Adrenal gland (tissue), 5 donors: ENCODE measurements at regions not wholly inside any gene's neighbourhood (a gene's known extent, or its start where the extent isn't known, plus 50 kb on each side); places are given as distances from the start of the nearest gene placed in this dataset.

Experiments used
- CTCF ChIP-seq, 6 experiments: fragments of 450-650 bp in 4 of 6; fragments of 200-600 bp in 2 of 6; sonication (generic) in 1 of 6; IDR thresholded peaks; 1 replicate in 5 of 6; 2 replicates in 1 of 6; pipeline versions ENCODE4 v1.5.1 to v1.8.0; 2016 to 2021; ENCODE audit warnings: antibody characterized with exemption in 6 of 6, mild to moderate bottlenecking in 2 of 6, moderate library complexity in 1 of 6
- POLR2A ChIP-seq, 2 donors: fragments of 450-650 bp; IDR thresholded peaks; one replicate each; pipeline ENCODE4 v1.6.1; 2017; ENCODE audit warnings: antibody characterized with exemption in 2 of 2, mild to moderate bottlenecking in 2 of 2, moderate library complexity in 1 of 2
- donor health status: DM: no; HTN: no; CAD: no.

GRCh38 chr3:74107451-74107850 is 482.7 kb upstream of the PDZRN3 start:
- TF ChIP-seq CTCF (IDR thresholded peaks at IDR 0.05) (no peak), POLR2A (IDR thresholded peaks at IDR 0.05) (no peak)
